ENCODE measurements at regions not wholly inside any gene's neighbourhood (a gene's known extent, or its start where the extent isn't known, plus 50 kb on each side); places are given as distances from the start of the nearest gene placed in this dataset.

DNA sequence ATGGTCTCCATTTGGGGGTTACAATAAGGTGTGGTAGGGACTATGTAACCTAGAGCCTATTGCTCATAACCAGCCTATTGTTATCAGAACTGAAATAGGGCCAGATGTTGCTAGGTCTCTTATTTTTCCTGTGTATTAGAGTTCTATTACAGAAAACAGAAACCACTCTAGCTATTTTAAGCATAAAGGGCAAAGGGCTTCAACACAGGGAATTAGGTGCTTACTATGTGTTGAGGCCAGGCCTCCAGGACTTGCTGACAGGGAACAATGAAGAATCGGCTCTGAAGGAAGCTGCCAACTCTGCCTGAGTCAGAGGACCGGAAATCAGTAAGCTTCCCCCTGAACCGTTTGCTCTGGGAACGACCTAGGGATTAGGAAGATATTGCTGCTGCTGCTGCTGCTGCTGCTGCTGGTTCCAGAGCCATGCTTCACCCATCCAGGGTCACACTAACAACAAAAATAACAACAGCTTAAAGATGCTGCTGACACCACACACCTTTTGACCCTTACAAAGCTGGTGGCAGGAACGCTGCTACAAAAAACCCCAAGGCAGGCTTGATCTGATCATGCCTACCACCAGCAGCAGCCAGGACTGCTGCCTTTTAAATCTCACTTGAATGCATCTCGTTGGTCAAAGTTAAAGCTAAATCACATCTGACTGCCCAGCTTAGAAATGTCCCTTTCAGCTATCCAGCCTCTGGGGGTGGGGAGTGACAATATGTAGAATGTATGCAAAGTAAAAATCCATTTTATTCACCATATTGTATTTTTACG is 276.9 kb upstream of the IL12A start:
- Histone ChIP-seq H3K9me3 (ENCODE audit: low read length) (no peaks in the 10 kb centered on the region), H3K27me3 (ENCODE audit: insufficient read depth, low read depth, low read length) (no peaks in the 10 kb centered on the region), H3K27ac (ENCODE audit: low read length) (no peak overlapping the region), H2AFZ (ENCODE audit: low read depth, low read length) (no peak overlapping the region), H3K79me2 (replicated peaks; ENCODE audit: insufficient read depth, low read length) (no peaks in the 10 kb centered on the region), H3K4me3 (ENCODE audit: low read length) (no peak overlapping the region), H3F3A (ENCODE audit: insufficient read depth, low read length, poor library complexity, severe bottlenecking) (no peaks in the 10 kb centered on the region), H3K36me3 (ENCODE audit: insufficient read depth, low read length) (no peaks in the 10 kb centered on the region), H3K9ac (ENCODE audit: low read length) (no peak overlapping the region), H3K4me2 (ENCODE audit: low read length) (no peak overlapping the region), H4K20me1 (ENCODE audit: insufficient read depth) (no peaks in the 10 kb centered on the region), H3K9me2 (ENCODE audit: insufficient read depth, low read length) (no peaks in the 10 kb centered on the region)
- TF ChIP-seq EZH2 (IDR thresholded peaks at IDR 0.05; ENCODE audit: borderline replicate concordance, insufficient read depth, low read length, poor library complexity, severe bottlenecking) = no peak
- no peak for TF ChIP-seq EP300 (conservative IDR thresholded peaks at IDR 0.05; ENCODE audit: poor library complexity, severe bottlenecking)
- TF ChIP-seq, protein P1, sequence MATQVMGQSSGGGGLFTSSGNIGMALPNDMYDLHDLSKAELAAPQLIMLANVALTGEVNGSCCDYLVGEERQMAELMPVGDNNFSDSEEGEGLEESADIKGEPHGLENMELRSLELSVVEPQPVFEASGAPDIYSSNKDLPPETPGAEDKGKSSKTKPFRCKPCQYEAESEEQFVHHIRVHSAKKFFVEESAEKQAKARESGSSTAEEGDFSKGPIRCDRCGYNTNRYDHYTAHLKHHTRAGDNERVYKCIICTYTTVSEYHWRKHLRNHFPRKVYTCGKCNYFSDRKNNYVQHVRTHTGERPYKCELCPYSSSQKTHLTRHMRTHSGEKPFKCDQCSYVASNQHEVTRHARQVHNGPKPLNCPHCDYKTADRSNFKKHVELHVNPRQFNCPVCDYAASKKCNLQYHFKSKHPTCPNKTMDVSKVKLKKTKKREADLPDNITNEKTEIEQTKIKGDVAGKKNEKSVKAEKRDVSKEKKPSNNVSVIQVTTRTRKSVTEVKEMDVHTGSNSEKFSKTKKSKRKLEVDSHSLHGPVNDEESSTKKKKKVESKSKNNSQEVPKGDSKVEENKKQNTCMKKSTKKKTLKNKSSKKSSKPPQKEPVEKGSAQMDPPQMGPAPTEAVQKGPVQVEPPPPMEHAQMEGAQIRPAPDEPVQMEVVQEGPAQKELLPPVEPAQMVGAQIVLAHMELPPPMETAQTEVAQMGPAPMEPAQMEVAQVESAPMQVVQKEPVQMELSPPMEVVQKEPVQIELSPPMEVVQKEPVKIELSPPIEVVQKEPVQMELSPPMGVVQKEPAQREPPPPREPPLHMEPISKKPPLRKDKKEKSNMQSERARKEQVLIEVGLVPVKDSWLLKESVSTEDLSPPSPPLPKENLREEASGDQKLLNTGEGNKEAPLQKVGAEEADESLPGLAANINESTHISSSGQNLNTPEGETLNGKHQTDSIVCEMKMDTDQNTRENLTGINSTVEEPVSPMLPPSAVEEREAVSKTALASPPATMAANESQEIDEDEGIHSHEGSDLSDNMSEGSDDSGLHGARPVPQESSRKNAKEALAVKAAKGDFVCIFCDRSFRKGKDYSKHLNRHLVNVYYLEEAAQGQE (IDR thresholded peaks at IDR 0.05; ENCODE audit: borderline replicate concordance) = no peak
- no peak for TF ChIP-seq POLR2AphosphoS5 (IDR thresholded peaks at IDR 0.05)

DNA sequence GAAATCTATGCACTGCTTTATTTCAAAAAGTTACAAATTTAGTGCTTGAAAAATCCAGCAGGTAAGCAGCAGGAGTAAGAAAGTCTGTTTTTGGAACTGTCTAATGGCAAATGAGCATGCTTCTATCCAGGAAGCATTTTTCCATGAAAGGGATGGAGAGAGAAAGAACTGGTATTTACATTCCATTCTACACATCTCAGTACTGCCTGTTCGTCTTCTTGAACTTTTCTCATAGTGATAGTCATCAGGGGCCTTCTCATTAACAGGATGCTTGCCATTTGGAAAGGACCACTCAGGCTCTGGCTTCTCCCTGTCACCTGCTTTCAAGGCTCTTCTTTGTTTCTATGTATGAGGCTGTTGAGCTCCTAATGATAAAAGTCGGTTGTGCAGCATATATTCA is 267.3 kb upstream of the IL12A start:
- Histone ChIP-seq H3K36me3 (ENCODE audit: insufficient read depth, low read length) (no peaks in the 10 kb centered on the region), H3K4me3 (ENCODE audit: low read length) (no peak overlapping the region), H3F3A (ENCODE audit: insufficient read depth, low read length, poor library complexity, severe bottlenecking) (no peaks in the 10 kb centered on the region), H3K4me2 (ENCODE audit: low read length) (no peak overlapping the region), H4K20me1 (ENCODE audit: insufficient read depth) (no peaks in the 10 kb centered on the region), H3K27me3 (ENCODE audit: insufficient read depth, low read depth, low read length) (no peaks in the 10 kb centered on the region), H3K9me3 (ENCODE audit: low read length) (no peaks in the 10 kb centered on the region), H3K79me2 (replicated peaks; ENCODE audit: insufficient read depth, low read length) (no peaks in the 10 kb centered on the region), H2AFZ (ENCODE audit: low read depth, low read length) (no peak overlapping the region), H3K27ac (ENCODE audit: low read length) (no peak overlapping the region), H3K9ac (ENCODE audit: low read length) (no peak overlapping the region), H3K9me2 (ENCODE audit: insufficient read depth, low read length) (no peaks in the 10 kb centered on the region)
- TF ChIP-seq POLR2AphosphoS5 (IDR thresholded peaks at IDR 0.05) = no peak
- TF ChIP-seq SMC3 (conservative IDR thresholded peaks at IDR 0.05; ENCODE audit: poor library complexity) = no peak
- TF ChIP-seq, protein P1 (IDR thresholded peaks at IDR 0.05; ENCODE audit: borderline replicate concordance) = no peak
- no peak for TF ChIP-seq EZH2 (IDR thresholded peaks at IDR 0.05; ENCODE audit: borderline replicate concordance, insufficient read depth, low read length, poor library complexity, severe bottlenecking)
- no peak for TF ChIP-seq RAD21 (conservative IDR thresholded peaks at IDR 0.05)
- TF ChIP-seq MXI1 (conservative IDR thresholded peaks at IDR 0.05; ENCODE audit: poor library complexity, severe bottlenecking) = no peak
- no peak for TF ChIP-seq TAF1 (IDR thresholded peaks at IDR 0.05; ENCODE audit: low read depth)
- TF ChIP-seq EP300 (conservative IDR thresholded peaks at IDR 0.05; ENCODE audit: poor library complexity, severe bottlenecking) = no peak

All from neural cell (in vitro differentiated cells).